GM12878 (cell line): ENCODE measurements at regions not wholly inside any gene's neighbourhood (a gene's known extent, or its start where the extent isn't known, plus 50 kb on each side); places are given as distances from the start of the nearest gene placed in this dataset.

Source experiments
- ATAC-seq: fragments of 200-7000 bp; cut with Tn5 transposase; 3 replicates; pipeline ENCODE4 v1.9.1; 2020; ENCODE audit warnings: mild to moderate bottlenecking, moderate library complexity
- BruUV-seq: library from RNA; stranded (reverse); fragments of 400-500 nt; replicated peaks from 2 replicates; lab custom pipeline; 2021; lab: Mats Ljungman, UMichigan
- CTCF ChIA-PET: fragments of 300-600 bp; sonication (Branson Sonifier 250); formaldehyde crosslinking; extraction: SDS; loops from one replicate; lab custom pipeline; 2021; ENCODE audit warnings: inconsistent platforms; lab: Yijun Ruan, JAX
- POLR2A ChIA-PET: fragments of 350-600 bp; formaldehyde crosslinking; extraction: SDS; loops from one replicate; lab custom pipeline; 2021; ENCODE audit warnings: inconsistent platforms; lab: Charles Lee
- RAD21 ChIA-PET: fragments of 300-600 bp; sonication (Branson Sonifier 250); formaldehyde crosslinking; loops from one replicate; lab custom pipeline; 2023; ENCODE audit warnings: antibody characterized with exemption; ENCODE audit not compliant: unreplicated experiment; lab: Charles Lee
- SMC1A ChIA-PET: fragments of 300-600 bp; sonication (Branson Sonifier 250); formaldehyde crosslinking; loops from one replicate; lab custom pipeline; 2023; ENCODE audit not compliant: unreplicated experiment, uncharacterized antibody; lab: Charles Lee
- DNase-seq: peaks from one replicate; pipeline ENCODE4 v3.0.0-alpha.2; 2011; ENCODE audit warnings: low read depth, low spot score
- FAIRE-seq: peaks from 3 replicates; lab custom pipeline; 2011; peaks lifted over from hg19 to GRCh38; lab: Jason Lieb, UNC
- H2AFZ ChIP-seq: 2 replicates; pipeline ENCODE4 v1.6.0; 2011; ENCODE audit warnings: low read depth, low read length, control low read depth; ENCODE audit not compliant: control insufficient read depth
- H3K27ac ChIP-seq: 2 replicates; pipeline ENCODE4 v1.5.1; 2011; ENCODE audit warnings: control low read depth; ENCODE audit not compliant: control insufficient read depth, insufficient read depth
- H3K27me3 ChIP-seq, 2 experiments: replicated peaks in 1 of 2; 2 replicates each; pipeline versions ENCODE4 v1.6.0 to v1.6.1; 2011; ENCODE audit warnings: low read length in 1 of 2; ENCODE audit not compliant: control insufficient read depth in 2 of 2, insufficient read depth in 2 of 2
- H3K36me3 ChIP-seq, 2 experiments: 2 replicates each; pipeline ENCODE4 v1.5.1; 2011; ENCODE audit warnings: low read length in 1 of 2; ENCODE audit not compliant: control insufficient read depth in 2 of 2, insufficient read depth in 2 of 2
- H3K4me1 ChIP-seq: 2 replicates; pipeline ENCODE4 v1.6.1; 2011; ENCODE audit warnings: mild to moderate bottlenecking, low read length, moderate library complexity, mixed read lengths; ENCODE audit not compliant: control insufficient read depth, insufficient read depth
- H3K4me2 ChIP-seq: 2 replicates; pipeline ENCODE4 v1.6.0; 2011; ENCODE audit warnings: control low read depth; ENCODE audit not compliant: control insufficient read depth, insufficient read depth
- H3K4me3 ChIP-seq: fragments of 200-600 bp; sonication (generic); 2 replicates; pipeline ENCODE4 v1.5.1; 2016
- H3K79me2 ChIP-seq: 2 replicates; pipeline ENCODE4 v1.6.0; 2011; ENCODE audit warnings: low read length; ENCODE audit not compliant: control insufficient read depth, insufficient read depth
- H3K9ac ChIP-seq: 2 replicates; pipeline ENCODE4 v1.8.0; 2011; ENCODE audit warnings: low read length, control low read depth, mixed read lengths; ENCODE audit not compliant: control insufficient read depth, insufficient read depth
- H3K9me3 ChIP-seq: replicated peaks from 3 replicates; pipeline ENCODE4 v1.5.1; 2011; ENCODE audit warnings: mild to moderate bottlenecking, low read length; ENCODE audit not compliant: control insufficient read depth, insufficient read depth
- H4K20me1 ChIP-seq: 2 replicates; pipeline ENCODE4 v1.6.0; 2011; ENCODE audit not compliant: control insufficient read depth, insufficient read depth
- CREB1 ChIP-seq: IDR thresholded peaks from 2 replicates; pipeline ENCODE4 v1.6.1; 2012; ENCODE audit warnings: low read depth, mild to moderate bottlenecking, inconsistent platforms
- E2F4 ChIP-seq: IDR thresholded peaks from 2 replicates; pipeline ENCODE4 v1.6.1; 2012; ENCODE audit warnings: low read depth, low read length, improper control_type of control experiment
- EP300 ChIP-seq, 2 experiments: fragments of 150-350 bp in 1 of 2; IDR thresholded peaks; 2 replicates each; pipeline ENCODE4 v1.6.1; 2011 to 2012; ENCODE audit warnings: low read depth in 2 of 2, low read length in 2 of 2, borderline replicate concordance in 1 of 2, improper control_type of control experiment in 1 of 2, inconsistent platforms in 1 of 2; ENCODE audit not compliant: control insufficient read depth in 1 of 2
- GABPA ChIP-seq: IDR thresholded peaks from 2 replicates; pipeline ENCODE4 v1.6.1; 2014; ENCODE audit warnings: antibody characterized with exemption, low read depth, mild to moderate bottlenecking, inconsistent platforms
- IRF4 ChIP-seq: IDR thresholded peaks from 2 replicates; pipeline ENCODE4 v1.6.1; 2011; ENCODE audit warnings: low read depth, low read length
- MYB ChIP-seq: fragments of 150-350 bp; IDR thresholded peaks from 2 replicates; pipeline ENCODE4 v1.6.1; 2014; ENCODE audit warnings: mild to moderate bottlenecking, low read depth, low read length, borderline replicate concordance
- NFIC ChIP-seq: IDR thresholded peaks from 2 replicates; pipeline ENCODE4 v1.6.1; 2012; ENCODE audit warnings: low read depth, mild to moderate bottlenecking, inconsistent platforms, low read length, moderate library complexity
- POLR2AphosphoS2 ChIP-seq: IDR thresholded peaks from 2 replicates; pipeline ENCODE4 v1.6.1; 2011; ENCODE audit warnings: low read depth, mild to moderate bottlenecking, low read length, improper control_type of control experiment, moderate library complexity
- SPI1 ChIP-seq: IDR thresholded peaks from 2 replicates; pipeline ENCODE4 v1.6.1; 2011; ENCODE audit warnings: low read depth, mild to moderate bottlenecking, low read length, moderate library complexity, borderline replicate concordance; ENCODE audit not compliant: insufficient read depth
- WGBS: methylation state at CpG from one replicate; pipeline ENCODE4 v1.1.6; 2016; ENCODE audit warnings: low lambda C conversion rate; ENCODE audit not compliant: insufficient replicate concordance, insufficient coverage; ENCODE audit errors: missing lambda C conversion rate; 5-methylcytosine and 5-hydroxymethylcytosine counted together
- in situ Hi-C: fragments of 300-500 bp; cut with MboI; formaldehyde crosslinking; loops from 9 replicates; pipeline ENCODE4 v1.14.3; 2018; ENCODE audit warnings: mixed read lengths
- intact Hi-C: fragments of 100-400 bp; cut with micrococcal nuclease; formaldehyde crosslinking; loops from one replicate; pipeline ENCODE4 v1.14.2; 2022; ENCODE audit not compliant: unreplicated experiment

- Histone ChIP-seq H3K9me3 (no peaks in the 10 kb centered on the region), H3K79me2 (no peaks in the 10 kb centered on the region), H3K4me1 (no peaks in the 10 kb centered on the region), H3K4me2 (no peak overlapping the region), H3K4me3 (no peak overlapping the region), H3K36me3 (no peaks in the 10 kb centered on the region), H3K27me3 (no peaks in the 10 kb centered on the region), H3K27ac (no peak overlapping the region), H3K9ac (no peak overlapping the region), H4K20me1 (no peaks in the 10 kb centered on the region), H2AFZ (no peak overlapping the region)
- ChIA-PET CTCF (no interaction called here), RAD21 (no interaction called here), POLR2A (no interaction called here), SMC1A (no interaction called here)
- no TSS peak for BruUV-seq
- FAIRE-seq (no peak), ATAC-seq (no peak), DNase-seq (no peak)
- intact Hi-C loops (no loop called here), in situ Hi-C loops (no loop called here)
- TF ChIP-seq E2F4 (no peak), POLR2AphosphoS2 (no peak), IRF4 (no peak), NFIC (no peak), EP300 (IDR thresholded peaks at IDR 0.05; ENCODE audit: borderline replicate concordance in 1 of 2, control insufficient read depth in 1 of 2, low read depth in 2 of 2, low read length in 2 of 2) (no peak), GABPA (no peak), MYB (no peak), CREB1 (no peak), SPI1 (no peak)
- 0% methylated on average over 1 of the region's 1 CpG for WGBS
Measured at GRCh38 chr13:55067946-55068345, 2039.3 kb downstream of the OLFM4 start.
